B cell (primary cell): ENCODE measurements at regions not wholly inside any gene's neighbourhood (a gene's known extent, or its start where the extent isn't known, plus 50 kb on each side); places are given as distances from the start of the nearest gene placed in this dataset.
"Not testable (repeated sequence)": the region's sequence is repeated elsewhere in the genome, so short reads cannot be mapped to it uniquely, and the experiment has no call there.

Experiments
- CTCF ChIP-seq: fragments of 200-600 bp; IDR thresholded peaks from one replicate; pipeline ENCODE4 v1.8.0; 2022; ENCODE audit warnings: antibody characterized with exemption, mild to moderate bottlenecking
- EZH2 ChIP-seq: IDR thresholded peaks from 2 replicates; pipeline ENCODE4 v1.6.1; 2012; ENCODE audit warnings: borderline replicate concordance, low read depth, mild to moderate bottlenecking, moderate library complexity, low read length; ENCODE audit not compliant: insufficient read depth, poor library complexity, severe bottlenecking

DNA sequence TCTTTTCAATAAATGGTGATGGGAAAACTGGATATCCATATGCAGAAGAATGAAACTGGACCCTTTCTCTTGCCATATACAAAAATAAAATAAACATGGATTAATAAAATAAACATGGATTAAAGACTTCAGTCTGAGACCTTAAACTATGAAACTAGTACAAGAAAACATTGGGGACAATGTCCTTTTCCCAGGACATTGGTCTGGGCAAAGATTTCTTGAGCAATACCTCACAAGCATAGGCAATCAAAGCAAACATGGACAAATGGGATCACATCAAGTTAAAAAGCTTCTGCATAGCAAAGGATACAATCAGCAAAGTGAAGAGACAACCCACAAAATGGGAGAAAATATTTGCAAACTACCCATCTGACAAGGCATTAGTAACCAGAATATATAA lies 108.5 kb downstream of the SOX3 start:
- TF ChIP-seq CTCF, EZH2: not testable (repeated sequence)
